Osteocyte (in vitro differentiated cells): ENCODE measurements at regions not wholly inside any gene's neighbourhood (a gene's known extent, or its start where the extent isn't known, plus 50 kb on each side); places are given as distances from the start of the nearest gene placed in this dataset.

ENCODE experiments used
- DNase-seq: peaks from one replicate; pipeline ENCODE4 v3.0.0; 2021; ENCODE audit warnings: mixed read lengths; ENCODE audit not compliant: unreplicated experiment; ENCODE audit errors: extremely low spot score
- H3K27ac Mint-ChIP-seq: one replicate; pipeline ENCODE4 v1.8.0; 2021; ENCODE audit warnings: mild to moderate bottlenecking, mixed read lengths; ENCODE audit not compliant: unreplicated experiment
- H3K27me3 Mint-ChIP-seq: one replicate; pipeline ENCODE4 v1.8.0; 2021; ENCODE audit warnings: mixed read lengths; ENCODE audit not compliant: unreplicated experiment
- H3K36me3 Mint-ChIP-seq: one replicate; pipeline ENCODE4 v1.8.0; 2021; ENCODE audit warnings: mixed read lengths; ENCODE audit not compliant: unreplicated experiment
- H3K4me1 Mint-ChIP-seq: one replicate; pipeline ENCODE4 v1.8.0; 2021; ENCODE audit warnings: mixed read lengths; ENCODE audit not compliant: unreplicated experiment
- H3K4me3 Mint-ChIP-seq: one replicate; pipeline ENCODE4 v1.8.0; 2021; ENCODE audit warnings: mild to moderate bottlenecking, moderate library complexity, mixed read lengths; ENCODE audit not compliant: unreplicated experiment
- H3K9me3 Mint-ChIP-seq: one replicate; pipeline ENCODE4 v1.8.0; 2021; ENCODE audit warnings: mixed read lengths; ENCODE audit not compliant: unreplicated experiment
- TF ChIP-seq, protein P1 (sequence below): fragments of 200-600 bp; sonication (generic); IDR thresholded peaks from 2 replicates; pipeline ENCODE4 v1.5.0; 2021; ENCODE audit warnings: antibody characterized with exemption, mild to moderate bottlenecking, moderate library complexity

- Mint-ChIP-seq H3K27ac (no peak overlapping the region), H3K9me3 (peaks cover 30% of the 10 kb centered on the region), H3K4me1 (no peaks in the 10 kb centered on the region), H3K27me3 (no peaks in the 10 kb centered on the region), H3K36me3 (peaks cover 2% of the 10 kb centered on the region), H3K4me3 (no peak overlapping the region)
- no peak for DNase-seq
- TF ChIP-seq, protein P1, sequence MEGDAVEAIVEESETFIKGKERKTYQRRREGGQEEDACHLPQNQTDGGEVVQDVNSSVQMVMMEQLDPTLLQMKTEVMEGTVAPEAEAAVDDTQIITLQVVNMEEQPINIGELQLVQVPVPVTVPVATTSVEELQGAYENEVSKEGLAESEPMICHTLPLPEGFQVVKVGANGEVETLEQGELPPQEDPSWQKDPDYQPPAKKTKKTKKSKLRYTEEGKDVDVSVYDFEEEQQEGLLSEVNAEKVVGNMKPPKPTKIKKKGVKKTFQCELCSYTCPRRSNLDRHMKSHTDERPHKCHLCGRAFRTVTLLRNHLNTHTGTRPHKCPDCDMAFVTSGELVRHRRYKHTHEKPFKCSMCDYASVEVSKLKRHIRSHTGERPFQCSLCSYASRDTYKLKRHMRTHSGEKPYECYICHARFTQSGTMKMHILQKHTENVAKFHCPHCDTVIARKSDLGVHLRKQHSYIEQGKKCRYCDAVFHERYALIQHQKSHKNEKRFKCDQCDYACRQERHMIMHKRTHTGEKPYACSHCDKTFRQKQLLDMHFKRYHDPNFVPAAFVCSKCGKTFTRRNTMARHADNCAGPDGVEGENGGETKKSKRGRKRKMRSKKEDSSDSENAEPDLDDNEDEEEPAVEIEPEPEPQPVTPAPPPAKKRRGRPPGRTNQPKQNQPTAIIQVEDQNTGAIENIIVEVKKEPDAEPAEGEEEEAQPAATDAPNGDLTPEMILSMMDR: no peak
These were observed 146.6 kb downstream of the RNASET2 start for GRCh38 chr6:166809721-166810120.

DNA sequence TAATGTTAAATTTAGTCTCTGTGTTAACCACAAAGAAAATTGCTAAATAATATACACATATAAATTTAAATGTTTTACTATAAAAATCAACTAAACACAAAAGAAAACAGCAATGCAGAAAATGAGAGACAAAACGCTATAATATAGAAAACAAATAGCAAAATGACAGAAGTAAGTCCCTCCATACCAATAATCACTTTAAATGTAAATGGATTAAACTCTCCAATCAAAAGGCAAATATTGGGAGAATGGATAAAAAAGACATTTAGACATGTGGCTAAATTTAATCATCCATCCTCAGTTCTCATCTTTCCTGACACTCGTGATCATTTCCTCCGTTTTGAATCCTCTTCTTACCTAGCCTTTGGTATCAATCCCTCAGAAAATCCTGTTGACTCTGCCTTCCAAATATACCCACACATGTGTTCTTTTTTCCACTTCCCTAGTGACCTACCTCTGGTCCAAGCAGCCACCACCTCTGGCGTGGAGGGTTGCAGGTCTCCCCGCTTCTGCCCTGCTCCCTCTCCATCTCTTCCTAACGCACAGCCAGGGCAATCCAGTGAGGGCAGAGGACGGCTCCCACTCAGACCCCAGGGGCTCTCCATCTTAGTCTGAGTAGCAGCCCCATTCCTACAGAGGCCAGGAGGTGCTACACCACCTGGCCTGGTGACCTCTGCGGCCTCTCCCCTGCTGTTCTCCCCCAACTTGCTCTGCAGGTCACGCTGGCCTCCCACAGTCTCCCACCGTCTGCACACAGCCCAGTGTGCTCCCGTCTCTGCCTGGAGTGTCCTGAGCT lies 149.2 kb downstream of the RNASET2 start:
- DNase-seq: no peak
- H3K36me3 Mint-ChIP-seq: peaks cover 2% of the 10 kb centered on the region
- TF ChIP-seq, protein P1: no peak
- no peak overlapping the region for H3K27ac Mint-ChIP-seq
- H3K4me3 Mint-ChIP-seq: no peak overlapping the region
- H3K27me3 Mint-ChIP-seq: peaks cover 3% of the 10 kb centered on the region
- H3K9me3 Mint-ChIP-seq: peaks cover 30% of the 10 kb centered on the region
- no peaks in the 10 kb centered on the region for H3K4me1 Mint-ChIP-seq

DNA sequence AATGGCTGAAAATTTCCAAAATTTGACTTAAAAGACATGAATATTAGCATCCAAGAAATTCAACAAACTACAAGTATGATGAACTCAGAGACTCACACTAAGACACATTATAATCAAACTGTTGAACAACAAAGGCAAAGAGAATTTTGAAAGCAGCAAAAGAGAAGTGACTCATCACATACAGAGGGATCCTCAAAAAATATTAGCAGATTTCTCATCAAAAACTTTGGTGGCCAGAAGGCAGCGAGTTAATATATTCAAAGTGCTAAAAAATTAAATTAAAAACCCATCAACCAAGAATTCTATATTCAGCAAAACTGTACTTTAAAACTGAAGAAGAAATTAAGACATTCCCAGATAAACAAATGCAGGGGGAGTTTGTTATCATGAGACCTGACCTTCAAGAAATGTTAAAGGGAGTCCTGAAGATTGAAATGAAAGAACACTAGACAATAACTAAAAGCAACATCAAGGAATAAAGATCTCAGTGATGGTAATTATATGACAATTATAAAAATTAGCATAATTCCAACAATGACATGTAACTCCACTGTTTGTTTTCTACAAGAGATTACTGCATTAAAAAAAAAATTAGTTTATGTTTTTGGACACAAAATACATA lies 150.0 kb downstream of the RNASET2 start:
- Mint-ChIP-seq H3K4me3 (no peak overlapping the region), H3K4me1 (no peaks in the 10 kb centered on the region), H3K27me3 (peaks cover 3% of the 10 kb centered on the region), H3K36me3 (peaks cover 2% of the 10 kb centered on the region), H3K27ac (no peak overlapping the region), H3K9me3 (peaks cover 30% of the 10 kb centered on the region)
- no peak for DNase-seq
- TF ChIP-seq, protein P1: no peak

- Mint-ChIP-seq H3K4me1 (peaks cover 3% of the 10 kb centered on the region), H3K4me3 (no peak overlapping the region), H3K9me3 (peaks cover 22% of the 10 kb centered on the region), H3K27ac (no peak overlapping the region), H3K36me3 (peaks cover 2% of the 10 kb centered on the region), H3K27me3 (peaks cover 3% of the 10 kb centered on the region)
- TF ChIP-seq, protein P1: no peak
- DNase-seq: no peak
These were observed 152.9 kb downstream of the RNASET2 start for GRCh38 chr6:166803471-166803870.

DNA sequence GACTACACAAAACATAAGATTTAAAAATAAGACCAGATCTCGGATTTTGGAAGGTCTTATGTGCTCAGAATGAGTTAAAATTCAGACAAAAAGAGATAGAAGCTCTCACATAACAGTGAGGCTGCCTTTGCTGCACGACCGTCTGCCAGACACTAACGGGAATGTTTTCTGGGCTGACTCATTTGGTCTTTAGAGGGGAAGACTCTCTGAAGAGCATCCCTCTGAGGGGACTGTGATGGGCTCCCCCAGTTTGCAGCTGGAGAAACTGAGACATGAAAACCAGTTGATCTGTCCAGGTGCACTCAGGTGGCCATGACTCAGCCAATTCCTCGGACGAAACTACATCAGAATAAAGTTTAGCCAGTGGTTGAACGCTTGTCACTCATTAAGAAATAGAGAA lies 153.9 kb downstream of the RNASET2 start:
- no peak overlapping the region for H3K4me3 Mint-ChIP-seq
- no peak for DNase-seq
- peaks cover 2% of the 10 kb centered on the region for H3K36me3 Mint-ChIP-seq
- TF ChIP-seq, protein P1: no peak
- H3K27me3 Mint-ChIP-seq: peaks cover 3% of the 10 kb centered on the region
- H3K9me3 Mint-ChIP-seq: peaks cover 17% of the 10 kb centered on the region
- H3K4me1 Mint-ChIP-seq: peaks cover 3% of the 10 kb centered on the region
- H3K27ac Mint-ChIP-seq: no peak overlapping the region
